Liver (tissue), 8 donors: ENCODE measurements at regions not wholly inside any gene's neighbourhood (a gene's known extent, or its start where the extent isn't known, plus 50 kb on each side); places are given as distances from the start of the nearest gene placed in this dataset.

ENCODE experiments used
- DNase-seq: peaks from one replicate; pipeline ENCODE4 v3.0.0-alpha.2; 2017; ENCODE audit warnings: low spot score
- H3K27ac ChIP-seq, 2 donors: one replicate each; pipeline ENCODE4 v1.7.0; 2013; ENCODE audit warnings: inconsistent platforms in 2 of 2, low read length in 2 of 2, control low read depth in 1 of 2, low read depth in 1 of 2, mild to moderate bottlenecking in 1 of 2
- H3K27me3 ChIP-seq, 4 donors: one replicate each; pipeline versions ENCODE4 v1.6.1 to v1.7.0; 2013; ENCODE audit warnings: low read length in 3 of 4, inconsistent platforms in 1 of 4, mild to moderate bottlenecking in 1 of 4, moderate library complexity in 1 of 4; ENCODE audit not compliant: control insufficient read depth in 4 of 4, insufficient read depth in 4 of 4
- H3K36me3 ChIP-seq, 4 donors: one replicate each; pipeline versions ENCODE4 v1.6.1 to v1.7.0; 2013; ENCODE audit warnings: low read length in 3 of 4, mild to moderate bottlenecking in 3 of 4, low read depth in 1 of 4, moderate library complexity in 1 of 4; ENCODE audit not compliant: control insufficient read depth in 4 of 4, insufficient read depth in 3 of 4
- H3K4me1 ChIP-seq, 4 donors: one replicate each; pipeline versions ENCODE4 v1.6.1 to v1.7.0; 2013; ENCODE audit warnings: low read length in 3 of 4, mild to moderate bottlenecking in 3 of 4, moderate library complexity in 1 of 4; ENCODE audit not compliant: control insufficient read depth in 4 of 4, insufficient read depth in 4 of 4
- H3K4me3 ChIP-seq, 3 donors: one replicate each; pipeline versions ENCODE4 v1.6.1 to v1.7.0; 2013; ENCODE audit warnings: low read length in 3 of 3, control low read depth in 1 of 3, low read depth in 1 of 3, mild to moderate bottlenecking in 1 of 3
- H3K9ac ChIP-seq, 2 donors: one replicate each; pipeline ENCODE4 v1.7.0; 2013; ENCODE audit warnings: low read length in 2 of 2, mild to moderate bottlenecking in 2 of 2, moderate library complexity in 2 of 2, control low read depth in 1 of 2, low read depth in 1 of 2
- H3K9me3 ChIP-seq, 4 donors: one replicate each; pipeline versions ENCODE4 v1.6.1 to v1.7.0; 2013; ENCODE audit warnings: low read length in 3 of 4; ENCODE audit not compliant: control insufficient read depth in 4 of 4
- EGR1 ChIP-seq, 2 donors: IDR thresholded peaks; 2 replicates each; pipeline ENCODE4 v1.6.1; 2016 to 2018; ENCODE audit warnings: antibody characterized with exemption in 2 of 2, low read depth in 2 of 2
- FOXA2 ChIP-seq: IDR thresholded peaks from 2 replicates; pipeline ENCODE4 v1.6.1; 2016; ENCODE audit warnings: antibody characterized with exemption
- HNF4G ChIP-seq: IDR thresholded peaks from 2 replicates; pipeline ENCODE4 v1.6.1; 2016; ENCODE audit warnings: antibody characterized with exemption
- JUND ChIP-seq, 2 donors: IDR thresholded peaks; 2 replicates each; pipeline ENCODE4 v1.6.1; 2016; ENCODE audit warnings: antibody characterized with exemption in 2 of 2
- NR2F2 ChIP-seq: IDR thresholded peaks from 2 replicates; pipeline ENCODE4 v1.6.1; 2016; ENCODE audit warnings: antibody characterized with exemption
- TAF1 ChIP-seq: conservative IDR thresholded peaks from 2 replicates; pipeline ENCODE4 v1.6.1; 2016; ENCODE audit warnings: antibody characterized with exemption, mild to moderate bottlenecking
- WGBS: extraction: QIAGEN DNeasy Blood & Tissue Kit; methylation state at CpG from one replicate; pipeline ENCODE4 v1.1.7; 2013; 5-methylcytosine and 5-hydroxymethylcytosine counted together
- TF ChIP-seq, protein P1 (sequence below): IDR thresholded peaks from 2 replicates; pipeline ENCODE4 v1.6.1; 2016; ENCODE audit warnings: antibody characterized with exemption
- TF ChIP-seq, protein P2 (sequence below): fragments of 150-350 bp; IDR thresholded peaks from 2 replicates; pipeline ENCODE4 v1.5.1; 2017; ENCODE audit warnings: improper control_type of control experiment, low read depth, low read length; ENCODE audit not compliant: missing input control
- TF ChIP-seq, protein P3 (sequence below): IDR thresholded peaks from 2 replicates; pipeline ENCODE4 v1.6.1; 2016; ENCODE audit warnings: antibody characterized with exemption
- TF ChIP-seq, protein P4 (sequence below): IDR thresholded peaks from 2 replicates; pipeline ENCODE4 v1.6.1; 2016; ENCODE audit warnings: antibody characterized with exemption, mild to moderate bottlenecking
- TF ChIP-seq, protein P5 (sequence below): IDR thresholded peaks from 2 replicates; pipeline ENCODE4 v1.6.1; 2016; ENCODE audit warnings: antibody characterized with exemption
- donor health status: healthy.
- donor health status: healthy.
- donor health status: healthy.
- donor health status: healthy.
- donor health status: healthy.

DNA sequence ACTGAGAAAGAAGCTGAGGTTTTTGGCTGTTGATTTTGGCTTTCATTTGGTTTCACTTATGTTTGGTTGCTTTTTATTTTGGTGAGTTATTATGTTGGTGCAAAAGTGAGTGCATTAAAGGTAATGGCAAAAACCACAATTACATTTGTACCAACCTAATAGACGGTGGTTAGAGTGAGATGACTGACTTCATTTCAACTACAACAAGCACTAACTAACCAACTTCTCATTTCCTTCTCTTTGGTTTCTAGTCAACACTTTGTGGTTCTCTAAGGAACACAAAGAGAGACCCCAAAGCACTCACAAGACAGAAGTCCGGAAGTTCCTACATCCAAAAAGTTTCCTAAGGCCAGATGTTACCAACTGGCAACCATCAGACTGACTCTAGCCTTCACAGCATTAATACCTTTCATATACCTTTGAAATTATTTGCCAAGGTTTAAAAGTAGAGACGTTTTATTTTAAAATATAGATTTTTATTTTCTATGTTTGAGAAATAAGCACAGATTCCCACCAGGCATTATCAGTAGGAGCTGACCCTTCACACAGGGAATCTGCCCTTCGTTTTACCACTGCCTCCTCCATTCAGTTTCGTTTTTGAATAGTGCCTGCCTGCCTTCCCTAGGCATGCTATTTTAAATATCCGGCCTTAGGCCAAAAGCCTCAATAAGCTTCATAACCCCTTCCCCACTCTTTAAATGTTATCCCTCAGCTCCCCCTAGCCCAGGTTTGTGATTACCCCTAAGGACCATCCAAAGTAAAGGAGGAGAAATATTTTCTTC, 301.1 kb upstream of the PTGER4 start (continued):
- TF ChIP-seq, protein P1, sequence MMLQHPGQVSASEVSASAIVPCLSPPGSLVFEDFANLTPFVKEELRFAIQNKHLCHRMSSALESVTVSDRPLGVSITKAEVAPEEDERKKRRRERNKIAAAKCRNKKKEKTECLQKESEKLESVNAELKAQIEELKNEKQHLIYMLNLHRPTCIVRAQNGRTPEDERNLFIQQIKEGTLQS = no peak

DNA sequence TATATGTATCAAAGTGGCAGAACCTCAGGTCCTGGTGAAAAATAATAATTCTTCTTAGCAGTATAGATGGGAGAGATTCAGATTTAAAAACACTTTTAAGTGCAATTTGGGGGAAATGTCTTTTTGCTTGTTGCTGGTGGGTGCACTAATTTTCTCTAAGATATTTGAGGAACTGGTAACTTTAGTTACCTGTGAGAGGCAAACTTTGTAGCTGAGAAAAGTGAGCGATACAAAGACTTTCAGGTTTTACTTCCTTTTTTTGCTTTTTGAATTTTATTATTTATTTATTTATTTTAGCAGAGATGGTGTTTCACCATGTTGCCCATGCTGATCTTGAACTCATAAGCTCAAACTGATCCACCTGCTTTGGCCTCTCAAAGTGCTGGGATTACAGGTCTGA, 303.1 kb upstream of the PTGER4 start:
- 98% methylated on average over 1 of the region's 1 CpG for WGBS
- no peaks in the 10 kb centered on the region for H3K9me3 ChIP-seq
- no peak for DNase-seq
- no peak overlapping the region for H3K9ac ChIP-seq
- H3K4me1 ChIP-seq = no peaks in the 10 kb centered on the region
- no peak overlapping the region for H3K4me3 ChIP-seq
- H3K36me3 ChIP-seq = no peaks in the 10 kb centered on the region
- no peaks in the 10 kb centered on the region for H3K27me3 ChIP-seq
- no peak overlapping the region for H3K27ac ChIP-seq
- TF ChIP-seq, protein P2, sequence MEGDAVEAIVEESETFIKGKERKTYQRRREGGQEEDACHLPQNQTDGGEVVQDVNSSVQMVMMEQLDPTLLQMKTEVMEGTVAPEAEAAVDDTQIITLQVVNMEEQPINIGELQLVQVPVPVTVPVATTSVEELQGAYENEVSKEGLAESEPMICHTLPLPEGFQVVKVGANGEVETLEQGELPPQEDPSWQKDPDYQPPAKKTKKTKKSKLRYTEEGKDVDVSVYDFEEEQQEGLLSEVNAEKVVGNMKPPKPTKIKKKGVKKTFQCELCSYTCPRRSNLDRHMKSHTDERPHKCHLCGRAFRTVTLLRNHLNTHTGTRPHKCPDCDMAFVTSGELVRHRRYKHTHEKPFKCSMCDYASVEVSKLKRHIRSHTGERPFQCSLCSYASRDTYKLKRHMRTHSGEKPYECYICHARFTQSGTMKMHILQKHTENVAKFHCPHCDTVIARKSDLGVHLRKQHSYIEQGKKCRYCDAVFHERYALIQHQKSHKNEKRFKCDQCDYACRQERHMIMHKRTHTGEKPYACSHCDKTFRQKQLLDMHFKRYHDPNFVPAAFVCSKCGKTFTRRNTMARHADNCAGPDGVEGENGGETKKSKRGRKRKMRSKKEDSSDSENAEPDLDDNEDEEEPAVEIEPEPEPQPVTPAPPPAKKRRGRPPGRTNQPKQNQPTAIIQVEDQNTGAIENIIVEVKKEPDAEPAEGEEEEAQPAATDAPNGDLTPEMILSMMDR = no peak
- no peak for TF ChIP-seq FOXA2
- TF ChIP-seq, protein P3, sequence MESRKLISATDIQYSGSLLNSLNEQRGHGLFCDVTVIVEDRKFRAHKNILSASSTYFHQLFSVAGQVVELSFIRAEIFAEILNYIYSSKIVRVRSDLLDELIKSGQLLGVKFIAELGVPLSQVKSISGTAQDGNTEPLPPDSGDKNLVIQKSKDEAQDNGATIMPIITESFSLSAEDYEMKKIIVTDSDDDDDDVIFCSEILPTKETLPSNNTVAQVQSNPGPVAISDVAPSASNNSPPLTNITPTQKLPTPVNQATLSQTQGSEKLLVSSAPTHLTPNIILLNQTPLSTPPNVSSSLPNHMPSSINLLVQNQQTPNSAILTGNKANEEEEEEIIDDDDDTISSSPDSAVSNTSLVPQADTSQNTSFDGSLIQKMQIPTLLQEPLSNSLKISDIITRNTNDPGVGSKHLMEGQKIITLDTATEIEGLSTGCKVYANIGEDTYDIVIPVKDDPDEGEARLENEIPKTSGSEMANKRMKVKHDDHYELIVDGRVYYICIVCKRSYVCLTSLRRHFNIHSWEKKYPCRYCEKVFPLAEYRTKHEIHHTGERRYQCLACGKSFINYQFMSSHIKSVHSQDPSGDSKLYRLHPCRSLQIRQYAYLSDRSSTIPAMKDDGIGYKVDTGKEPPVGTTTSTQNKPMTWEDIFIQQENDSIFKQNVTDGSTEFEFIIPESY = no peak
- no peak for TF ChIP-seq EGR1 (IDR thresholded peaks at IDR 0.05; ENCODE audit: low read depth in 2 of 2)
- no peak for TF ChIP-seq NR2F2
- no peak for TF ChIP-seq JUND (IDR thresholded peaks at IDR 0.05)
- TF ChIP-seq, protein P4, sequence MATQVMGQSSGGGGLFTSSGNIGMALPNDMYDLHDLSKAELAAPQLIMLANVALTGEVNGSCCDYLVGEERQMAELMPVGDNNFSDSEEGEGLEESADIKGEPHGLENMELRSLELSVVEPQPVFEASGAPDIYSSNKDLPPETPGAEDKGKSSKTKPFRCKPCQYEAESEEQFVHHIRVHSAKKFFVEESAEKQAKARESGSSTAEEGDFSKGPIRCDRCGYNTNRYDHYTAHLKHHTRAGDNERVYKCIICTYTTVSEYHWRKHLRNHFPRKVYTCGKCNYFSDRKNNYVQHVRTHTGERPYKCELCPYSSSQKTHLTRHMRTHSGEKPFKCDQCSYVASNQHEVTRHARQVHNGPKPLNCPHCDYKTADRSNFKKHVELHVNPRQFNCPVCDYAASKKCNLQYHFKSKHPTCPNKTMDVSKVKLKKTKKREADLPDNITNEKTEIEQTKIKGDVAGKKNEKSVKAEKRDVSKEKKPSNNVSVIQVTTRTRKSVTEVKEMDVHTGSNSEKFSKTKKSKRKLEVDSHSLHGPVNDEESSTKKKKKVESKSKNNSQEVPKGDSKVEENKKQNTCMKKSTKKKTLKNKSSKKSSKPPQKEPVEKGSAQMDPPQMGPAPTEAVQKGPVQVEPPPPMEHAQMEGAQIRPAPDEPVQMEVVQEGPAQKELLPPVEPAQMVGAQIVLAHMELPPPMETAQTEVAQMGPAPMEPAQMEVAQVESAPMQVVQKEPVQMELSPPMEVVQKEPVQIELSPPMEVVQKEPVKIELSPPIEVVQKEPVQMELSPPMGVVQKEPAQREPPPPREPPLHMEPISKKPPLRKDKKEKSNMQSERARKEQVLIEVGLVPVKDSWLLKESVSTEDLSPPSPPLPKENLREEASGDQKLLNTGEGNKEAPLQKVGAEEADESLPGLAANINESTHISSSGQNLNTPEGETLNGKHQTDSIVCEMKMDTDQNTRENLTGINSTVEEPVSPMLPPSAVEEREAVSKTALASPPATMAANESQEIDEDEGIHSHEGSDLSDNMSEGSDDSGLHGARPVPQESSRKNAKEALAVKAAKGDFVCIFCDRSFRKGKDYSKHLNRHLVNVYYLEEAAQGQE = no peak
- TF ChIP-seq, protein P5, sequence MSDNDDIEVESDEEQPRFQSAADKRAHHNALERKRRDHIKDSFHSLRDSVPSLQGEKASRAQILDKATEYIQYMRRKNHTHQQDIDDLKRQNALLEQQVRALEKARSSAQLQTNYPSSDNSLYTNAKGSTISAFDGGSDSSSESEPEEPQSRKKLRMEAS = no peak

DNA sequence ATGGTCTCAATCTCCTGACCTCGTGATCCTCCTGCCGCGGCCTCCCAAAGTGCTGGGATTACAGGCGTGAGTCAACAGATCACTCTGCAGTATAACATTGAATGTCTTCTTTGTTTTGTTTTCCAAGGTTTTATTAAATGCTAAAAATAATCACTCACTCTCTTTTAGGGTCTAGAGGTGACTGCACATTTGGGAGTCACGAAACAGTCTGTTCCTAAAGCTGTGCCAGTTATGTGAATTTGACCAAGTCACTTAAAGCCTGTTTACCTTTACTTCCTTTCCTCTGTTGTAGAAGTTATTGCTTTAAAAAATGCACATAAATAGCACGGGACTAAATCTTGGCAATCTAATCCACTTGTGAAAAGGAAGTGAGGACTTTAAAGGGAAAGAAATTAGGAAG, 304.9 kb upstream of the PTGER4 start:
- no peak overlapping the region for H3K4me3 ChIP-seq
- peaks cover 0 to 3% (median 0%) of the 10 kb centered on the region in 4 donors for H3K9me3 ChIP-seq
- H3K27me3 ChIP-seq = no peaks in the 10 kb centered on the region
- H3K9ac ChIP-seq = no peak overlapping the region
- no peaks in the 10 kb centered on the region for H3K4me1 ChIP-seq
- WGBS = 77% methylated on average over 6 of the region's 6 CpGs
- no peaks in the 10 kb centered on the region for H3K36me3 ChIP-seq
- no peak overlapping the region for H3K27ac ChIP-seq
- TF ChIP-seq JUND (IDR thresholded peaks at IDR 0.05) = no peak
- TF ChIP-seq, protein P3 = no peak
- TF ChIP-seq HNF4G = no peak
- TF ChIP-seq NR2F2 = no peak
- TF ChIP-seq, protein P4 = no peak
- no peak for TF ChIP-seq TAF1
- no peak for TF ChIP-seq EGR1 (IDR thresholded peaks at IDR 0.05; ENCODE audit: low read depth in 2 of 2)
- DNase-seq = no peak
